GM12892 (cell line): ENCODE measurements at regions not wholly inside any gene's neighbourhood (a gene's known extent, or its start where the extent isn't known, plus 50 kb on each side); places are given as distances from the start of the nearest gene placed in this dataset.

Experiments
- POLR2AphosphoS5 ChIP-seq: IDR thresholded peaks from 2 replicates; pipeline ENCODE4 v1.6.1; 2011; ENCODE audit warnings: low read depth, low read length, control low read depth
- TAF1 ChIP-seq: IDR thresholded peaks from 2 replicates; pipeline ENCODE4 v1.6.1; 2011; ENCODE audit warnings: low read depth, mild to moderate bottlenecking, control low read depth, low read length, borderline replicate concordance

DNA sequence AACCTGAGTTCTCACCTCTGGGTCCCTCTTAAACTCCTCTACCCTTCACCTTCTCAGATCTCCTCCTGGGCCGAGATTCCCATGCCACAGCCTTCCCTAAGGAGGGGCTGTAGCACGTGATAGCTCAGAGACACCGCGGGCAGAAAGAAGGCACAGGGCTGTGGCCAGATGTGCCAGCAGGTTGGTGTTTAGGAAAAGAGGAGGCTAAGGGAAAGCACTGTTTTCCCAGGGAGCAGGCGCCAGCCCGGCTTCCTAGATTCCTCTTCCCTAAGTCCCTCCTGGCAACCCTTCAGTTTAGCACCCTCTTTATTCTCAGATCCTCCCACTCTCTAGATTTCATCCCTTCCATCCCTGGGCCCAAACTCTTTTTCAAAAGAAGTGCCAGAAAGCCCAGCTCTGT is 59.4 kb upstream of the CCNG1 start:
- TF ChIP-seq TAF1 (no peak), POLR2AphosphoS5 (no peak)
